GM21786 (cell line): ENCODE measurements at regions not wholly inside any gene's neighbourhood (a gene's known extent, or its start where the extent isn't known, plus 50 kb on each side); places are given as distances from the start of the nearest gene placed in this dataset.

Source experiments
- ATAC-seq: cut with Tn5 transposase; IDR thresholded peaks from one replicate; pipeline ENCODE4 v1.9.1; 2021; ENCODE audit not compliant: unreplicated experiment

GRCh38 chr12:11946161-11946560 lies 124.6 kb upstream of the BCL2L14 start:
- ATAC-seq, result no peak

- no peak for ATAC-seq
Observed at GRCh38 chr12:11947213-11947612, 123.5 kb upstream of the BCL2L14 start.

- no peak for ATAC-seq
Observed at GRCh38 chr12:11949738-11950411, 120.9 kb upstream of the BCL2L14 start.

GRCh38 chr12:11951209-11951608 lies 119.5 kb upstream of the BCL2L14 start:
- ATAC-seq, result no peak

- no peak for ATAC-seq
Observed at GRCh38 chr12:11953523-11953922, 117.2 kb upstream of the BCL2L14 start.

GRCh38 chr12:11954181-11954580 lies 116.6 kb upstream of the BCL2L14 start:
- no peak for ATAC-seq

- ATAC-seq, result no peak
Observed at GRCh38 chr12:11958221-11959091, 112.3 kb upstream of the BCL2L14 start.

- no peak for ATAC-seq
Observed at GRCh38 chr12:11959117-11959823, 111.5 kb upstream of the BCL2L14 start.

- ATAC-seq, result no peak
Observed at GRCh38 chr12:11960646-11961045, 110.1 kb upstream of the BCL2L14 start.

- ATAC-seq, result no peak
Observed at GRCh38 chr12:11961686-11962085, 109.1 kb upstream of the BCL2L14 start.

- no peak for ATAC-seq
Observed at GRCh38 chr12:11962860-11963259, 107.9 kb upstream of the BCL2L14 start.

- ATAC-seq, result no peak
Observed at GRCh38 chr12:11963841-11964471, 106.8 kb upstream of the BCL2L14 start.

- ATAC-seq, result no peak
Observed at GRCh38 chr12:11965258-11965910, 105.4 kb upstream of the BCL2L14 start.

GRCh38 chr12:11967376-11968047 lies 103.2 kb upstream of the BCL2L14 start:
- no peak for ATAC-seq

- ATAC-seq, result no peak
Observed at GRCh38 chr12:11968048-11968383, 102.7 kb upstream of the BCL2L14 start.

GRCh38 chr12:11968516-11968915 lies 102.2 kb upstream of the BCL2L14 start:
- no peak for ATAC-seq

GRCh38 chr12:11969437-11970154 lies 101.1 kb upstream of the BCL2L14 start:
- peak; percentile 69 for ATAC-seq

GRCh38 chr12:11970155-11970520 lies 100.6 kb upstream of the BCL2L14 start:
- ATAC-seq, result no peak

- no peak for ATAC-seq
Observed at GRCh38 chr12:11973396-11973795, 97.3 kb upstream of the BCL2L14 start.

- no peak for ATAC-seq
Observed at GRCh38 chr12:11976005-11976404, 94.7 kb upstream of the BCL2L14 start.
